Endothelial cell of umbilical vein (primary cell): ENCODE measurements at regions not wholly inside any gene's neighbourhood (a gene's known extent, or its start where the extent isn't known, plus 50 kb on each side); places are given as distances from the start of the nearest gene placed in this dataset.

Experiments used
- BruUV-seq: library from RNA; stranded (reverse); fragments of 400-500 nt; replicated peaks from 2 replicates; lab custom pipeline; 2021; lab: Mats Ljungman, UMichigan
- CTCF ChIA-PET: fragments of 300-600, 350-600 bp; sonication (Branson Sonifier 250); formaldehyde crosslinking; loops from one replicate; lab custom pipeline; 2021; ENCODE audit warnings: antibody characterized with exemption, inconsistent platforms; lab: Charles Lee
- POLR2A ChIA-PET: fragments of 300-600, 350-600 bp; sonication (Branson Sonifier 250); formaldehyde crosslinking; loops from one replicate; lab custom pipeline; 2021; ENCODE audit warnings: antibody characterized with exemption, inconsistent platforms; lab: Charles Lee
- DNase-seq: peaks from one replicate; pipeline ENCODE4 v3.0.0-alpha.2; 2011; ENCODE audit warnings: low read depth, low spot score
- FAIRE-seq: peaks from 2 replicates; lab custom pipeline; 2011; peaks lifted over from hg19 to GRCh38; lab: Jason Lieb, UNC
- H2AFZ ChIP-seq: 2 replicates; pipeline ENCODE4 v1.6.0; 2012; ENCODE audit warnings: low read depth, low read length, control low read depth, inconsistent platforms
- H3K27ac ChIP-seq: 2 replicates; pipeline ENCODE4 v1.5.1; 2011; ENCODE audit warnings: low read depth, mild to moderate bottlenecking, control low read depth, low read length, moderate library complexity; ENCODE audit not compliant: insufficient read depth
- H3K27me3 ChIP-seq, 2 experiments: 2 replicates each; pipeline versions ENCODE4 v1.6.0 to v1.6.1; 2011; ENCODE audit warnings: low read length in 2 of 2, mixed read lengths in 1 of 2; ENCODE audit not compliant: control insufficient read depth in 2 of 2, insufficient read depth in 2 of 2
- H3K36me3 ChIP-seq, 2 experiments: 2 replicates in 1 of 2; 3 replicates in 1 of 2; pipeline ENCODE4 v1.5.1; 2011; ENCODE audit warnings: low read length in 2 of 2, mild to moderate bottlenecking in 1 of 2, moderate library complexity in 1 of 2; ENCODE audit not compliant: control insufficient read depth in 2 of 2, insufficient read depth in 2 of 2; ENCODE audit errors: extremely low read depth in 1 of 2
- H3K4me1 ChIP-seq: 3 replicates; pipeline ENCODE4 v1.5.1; 2011; ENCODE audit warnings: mild to moderate bottlenecking, low read length; ENCODE audit not compliant: control insufficient read depth, insufficient read depth; ENCODE audit errors: extremely low read depth
- H3K4me2 ChIP-seq: 2 replicates; pipeline ENCODE4 v1.6.1; 2011; ENCODE audit warnings: low read length, control low read depth, mixed read lengths; ENCODE audit not compliant: insufficient read depth
- H3K4me3 ChIP-seq, 3 experiments: fragments of 200-600 bp in 1 of 3; sonication (generic), shearing (Covaris generic) in 1 of 3; replicated peaks in 1 of 3; 2 replicates each; pipeline ENCODE4 v1.5.1; 2011 to 2016; ENCODE audit warnings: control low read depth in 3 of 3, low read length in 3 of 3, mild to moderate bottlenecking in 2 of 3, inconsistent platforms in 1 of 3, low read depth in 1 of 3, moderate library complexity in 1 of 3; ENCODE audit not compliant: insufficient read depth in 1 of 3
- H3K79me2 ChIP-seq: 2 replicates; pipeline ENCODE4 v1.6.0; 2012; ENCODE audit warnings: low read length, inconsistent platforms; ENCODE audit not compliant: control insufficient read depth, insufficient read depth
- H3K9ac ChIP-seq: replicated peaks from 2 replicates; pipeline ENCODE3; 2011; ENCODE audit warnings: low read length, control low read depth; ENCODE audit not compliant: insufficient read depth; ENCODE audit errors: extremely low read depth
- H3K9me1 ChIP-seq: replicated peaks from 3 replicates; pipeline ENCODE4 v1.6.0; 2011; ENCODE audit warnings: mild to moderate bottlenecking, low read length; ENCODE audit not compliant: control insufficient read depth, insufficient read depth; ENCODE audit errors: extremely low read depth
- H3K9me3 ChIP-seq: replicated peaks from 2 replicates; pipeline ENCODE4 v1.5.1; 2012; ENCODE audit warnings: low read length, inconsistent platforms; ENCODE audit not compliant: control insufficient read depth, insufficient read depth
- H4K20me1 ChIP-seq: replicated peaks from 2 replicates; pipeline ENCODE3; 2011; ENCODE audit warnings: mild to moderate bottlenecking, low read length; ENCODE audit not compliant: control insufficient read depth, insufficient read depth; ENCODE audit errors: extremely low read depth
- EZH2 ChIP-seq: IDR thresholded peaks from 2 replicates; pipeline ENCODE4 v1.6.1; 2012; ENCODE audit warnings: borderline replicate concordance, low read depth, mild to moderate bottlenecking, moderate library complexity, low read length, inconsistent platforms; ENCODE audit not compliant: severe bottlenecking
- FOS ChIP-seq: IDR thresholded peaks from 2 replicates; pipeline ENCODE4 v1.6.1; 2011; ENCODE audit warnings: mild to moderate bottlenecking, low read length, moderate library complexity, borderline replicate concordance; ENCODE audit not compliant: insufficient read depth
- GATA2 ChIP-seq: IDR thresholded peaks from 2 replicates; pipeline ENCODE4 v1.7.0; 2011; ENCODE audit warnings: low read depth, mild to moderate bottlenecking, moderate library complexity, mixed read lengths, low read length; ENCODE audit not compliant: insufficient read length, insufficient read depth
- JUN ChIP-seq: IDR thresholded peaks from 2 replicates; pipeline ENCODE4 v1.6.1; 2011; ENCODE audit warnings: borderline replicate concordance, low read depth; ENCODE audit not compliant: insufficient read length, insufficient read depth
- MYC ChIP-seq: IDR thresholded peaks from one replicate; pipeline ENCODE4 v1.6.1; 2011; ENCODE audit warnings: mild to moderate bottlenecking, low read depth, low read length
- POLR2A ChIP-seq: IDR thresholded peaks from 2 replicates; pipeline ENCODE4 v1.6.1; 2012; ENCODE audit warnings: low read depth, mild to moderate bottlenecking, control low read depth, low read length
- POLR2AphosphoS5 ChIP-seq: IDR thresholded peaks from 2 replicates; pipeline ENCODE4 v1.6.1; 2012; ENCODE audit warnings: low read depth, mild to moderate bottlenecking, control low read depth, low read length, moderate library complexity; ENCODE audit not compliant: insufficient read depth
- dilution Hi-C: fragments of 300-500 bp; cut with MboI; formaldehyde crosslinking; loops from one replicate; pipeline ENCODE4 v1.15.0; 2019; ENCODE audit warnings: low sequenced_read_pairs; ENCODE audit not compliant: extremely low pct_ligation_motif_present
- intact Hi-C: fragments of 100-400 bp; cut with micrococcal nuclease; formaldehyde crosslinking; loops from one replicate; pipeline ENCODE4 v1.10.0; 2022
- TF ChIP-seq, protein P1 (sequence below): IDR thresholded peaks from 2 replicates; pipeline ENCODE4 v1.6.1; 2011; ENCODE audit not compliant: insufficient read depth, insufficient read length
- TF ChIP-seq, protein P2 (sequence below), 2 donors: IDR thresholded peaks; 1 replicate in 1 of 2; 2 replicates in 1 of 2; pipeline ENCODE4 v1.5.1; 2011; ENCODE audit warnings: low read length in 2 of 2, mild to moderate bottlenecking in 2 of 2, moderate library complexity in 2 of 2, control low read depth in 1 of 2, inconsistent platforms in 1 of 2, low read depth in 1 of 2; ENCODE audit not compliant: insufficient read depth in 1 of 2; ENCODE audit errors: extremely low read depth in 1 of 2

DNA sequence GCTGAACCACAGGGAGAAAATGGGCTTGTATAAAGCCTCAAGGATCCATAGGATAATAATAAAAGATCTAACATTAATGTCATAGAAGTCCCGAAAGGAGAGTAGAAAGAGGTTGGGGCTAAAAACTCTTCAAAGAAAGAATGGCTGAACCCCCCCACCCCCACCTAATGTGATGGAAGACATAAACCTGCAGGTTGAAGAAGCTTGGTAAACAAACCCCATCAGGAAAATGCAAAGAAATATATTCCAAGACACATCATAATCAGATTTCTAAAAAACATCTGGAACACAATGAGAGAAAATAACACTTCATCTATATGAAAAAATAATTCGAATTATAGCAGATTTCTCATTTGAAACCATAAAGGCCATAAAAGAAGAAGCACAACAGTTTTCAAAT lies 105.6 kb upstream of the BAIAP2L1 start:
- Histone ChIP-seq H3K27me3 (no peaks in the 10 kb centered on the region), H3K9me3 (no peaks in the 10 kb centered on the region), H2AFZ (no peak overlapping the region), H3K9me1 (no peaks in the 10 kb centered on the region), H3K4me2 (no peak overlapping the region), H3K9ac (no peak overlapping the region), H3K4me1 (no peaks in the 10 kb centered on the region), H3K27ac (no peak overlapping the region), H4K20me1 (no peaks in the 10 kb centered on the region), H3K36me3 (no peaks in the 10 kb centered on the region), H3K79me2 (no peaks in the 10 kb centered on the region), H3K4me3 (no peak overlapping the region)
- dilution Hi-C loops (no loop called here), intact Hi-C loops (no loop called here)
- CTCF ChIA-PET: no interaction called here
- no peak for FAIRE-seq
- no peak for DNase-seq
- POLR2A ChIA-PET: no interaction called here
- TF ChIP-seq FOS: no peak
- TF ChIP-seq, protein P1, sequence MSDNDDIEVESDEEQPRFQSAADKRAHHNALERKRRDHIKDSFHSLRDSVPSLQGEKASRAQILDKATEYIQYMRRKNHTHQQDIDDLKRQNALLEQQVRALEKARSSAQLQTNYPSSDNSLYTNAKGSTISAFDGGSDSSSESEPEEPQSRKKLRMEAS: no peak
- TF ChIP-seq JUN: no peak
- no peak for TF ChIP-seq POLR2A
- TF ChIP-seq GATA2: no peak
- BruUV-seq: no TSS peak

DNA sequence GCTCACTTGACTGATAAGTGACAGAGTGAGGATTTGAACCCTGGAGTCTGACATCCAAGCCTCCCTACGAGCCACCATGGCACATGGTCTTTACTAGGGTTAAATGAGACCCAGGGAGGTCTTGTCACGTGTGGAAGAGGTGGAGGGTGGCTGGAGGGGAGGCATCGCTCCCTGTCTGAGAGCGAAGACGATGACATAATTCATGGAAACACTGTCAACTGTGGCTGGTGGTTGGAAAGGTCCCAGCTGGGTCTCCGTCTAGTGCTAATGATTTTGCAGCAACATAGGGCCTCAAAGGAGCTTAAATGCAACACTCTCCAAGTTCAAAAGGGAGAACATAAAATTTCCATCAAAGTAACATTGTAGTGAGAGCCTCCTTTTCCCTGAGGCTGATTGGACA lies 99.9 kb upstream of the BAIAP2L1 start:
- DNase-seq (no peak), FAIRE-seq (no peak)
- no peak overlapping the region for H3K27ac ChIP-seq
- H3K27me3 ChIP-seq: no peaks in the 10 kb centered on the region
- TF ChIP-seq JUN (no peak), POLR2AphosphoS5 (no peak), POLR2A (no peak), GATA2 (no peak), FOS (no peak), EZH2 (no peak), MYC (no peak)
- TF ChIP-seq, protein P1: no peak
- TF ChIP-seq, protein P2, sequence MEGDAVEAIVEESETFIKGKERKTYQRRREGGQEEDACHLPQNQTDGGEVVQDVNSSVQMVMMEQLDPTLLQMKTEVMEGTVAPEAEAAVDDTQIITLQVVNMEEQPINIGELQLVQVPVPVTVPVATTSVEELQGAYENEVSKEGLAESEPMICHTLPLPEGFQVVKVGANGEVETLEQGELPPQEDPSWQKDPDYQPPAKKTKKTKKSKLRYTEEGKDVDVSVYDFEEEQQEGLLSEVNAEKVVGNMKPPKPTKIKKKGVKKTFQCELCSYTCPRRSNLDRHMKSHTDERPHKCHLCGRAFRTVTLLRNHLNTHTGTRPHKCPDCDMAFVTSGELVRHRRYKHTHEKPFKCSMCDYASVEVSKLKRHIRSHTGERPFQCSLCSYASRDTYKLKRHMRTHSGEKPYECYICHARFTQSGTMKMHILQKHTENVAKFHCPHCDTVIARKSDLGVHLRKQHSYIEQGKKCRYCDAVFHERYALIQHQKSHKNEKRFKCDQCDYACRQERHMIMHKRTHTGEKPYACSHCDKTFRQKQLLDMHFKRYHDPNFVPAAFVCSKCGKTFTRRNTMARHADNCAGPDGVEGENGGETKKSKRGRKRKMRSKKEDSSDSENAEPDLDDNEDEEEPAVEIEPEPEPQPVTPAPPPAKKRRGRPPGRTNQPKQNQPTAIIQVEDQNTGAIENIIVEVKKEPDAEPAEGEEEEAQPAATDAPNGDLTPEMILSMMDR (IDR thresholded peaks at IDR 0.05; ENCODE audit: extremely low read depth in 1 of 2, insufficient read depth in 1 of 2, low read depth in 1 of 2, low read length in 2 of 2): no peak
- no peak overlapping the region for H3K4me3 ChIP-seq
- no peaks in the 10 kb centered on the region for H3K4me1 ChIP-seq
- no peak overlapping the region for H2AFZ ChIP-seq
- no peaks in the 10 kb centered on the region for H3K79me2 ChIP-seq
- no peak overlapping the region for H3K9ac ChIP-seq
- H3K9me1 ChIP-seq: no peaks in the 10 kb centered on the region
- ChIA-PET CTCF (no interaction called here), POLR2A (no interaction called here)
- H3K36me3 ChIP-seq: no peaks in the 10 kb centered on the region
- no peaks in the 10 kb centered on the region for H4K20me1 ChIP-seq
- dilution Hi-C loops: no loop called here
- no peak overlapping the region for H3K4me2 ChIP-seq
- intact Hi-C loops: no loop called here
- peaks cover 2% of the 10 kb centered on the region for H3K9me3 ChIP-seq
- no TSS peak for BruUV-seq
